Subcutaneous abdominal adipose tissue (tissue), 5 donors: ENCODE measurements at regions not wholly inside any gene's neighbourhood (a gene's known extent, or its start where the extent isn't known, plus 50 kb on each side); places are given as distances from the start of the nearest gene placed in this dataset.

Experiments
- H3K27ac ChIP-seq: one replicate; pipeline ENCODE4 v1.7.0; 2013; ENCODE audit warnings: low read depth, mild to moderate bottlenecking, inconsistent platforms, low read length, moderate library complexity
- H3K27me3 ChIP-seq, 5 donors: one replicate each; pipeline ENCODE4 v1.7.0; 2013; ENCODE audit warnings: low read length in 5 of 5, inconsistent platforms in 1 of 5; ENCODE audit not compliant: control insufficient read depth in 5 of 5, insufficient read depth in 4 of 5
- H3K36me3 ChIP-seq, 5 donors: one replicate each; pipeline ENCODE4 v1.7.0; 2013; ENCODE audit warnings: low read length in 5 of 5; ENCODE audit not compliant: control insufficient read depth in 5 of 5, insufficient read depth in 5 of 5
- H3K4me1 ChIP-seq, 5 donors: one replicate each; pipeline ENCODE4 v1.7.0; 2013; ENCODE audit warnings: low read length in 5 of 5, mild to moderate bottlenecking in 3 of 5, moderate library complexity in 1 of 5; ENCODE audit not compliant: control insufficient read depth in 5 of 5, insufficient read depth in 5 of 5
- H3K4me3 ChIP-seq, 5 donors: one replicate each; pipeline ENCODE4 v1.7.0; 2013; ENCODE audit warnings: low read length in 5 of 5, low read depth in 1 of 5
- H3K9ac ChIP-seq, 5 donors: one replicate each; pipeline ENCODE4 v1.7.0; 2013; ENCODE audit warnings: low read length in 5 of 5, mild to moderate bottlenecking in 4 of 5, moderate library complexity in 3 of 5
- H3K9me3 ChIP-seq, 5 donors: one replicate each; pipeline ENCODE4 v1.7.0; 2013; ENCODE audit warnings: low read length in 5 of 5; ENCODE audit not compliant: control insufficient read depth in 5 of 5
- donor health status: healthy.
- donor health status: healthy.
- donor health status: healthy.
- donor health status: healthy.
- donor health status: healthy.

- no peak overlapping the region for H3K9ac ChIP-seq
- H3K27ac ChIP-seq, result no peak overlapping the region
- H3K36me3 ChIP-seq, result no peaks in the 10 kb centered on the region
- H3K4me3 ChIP-seq, result no peak overlapping the region
- H3K27me3 ChIP-seq, result peaks cover 0 to 4% (median 0%) of the 10 kb centered on the region in 5 donors
- no peaks in the 10 kb centered on the region for H3K4me1 ChIP-seq
- no peaks in the 10 kb centered on the region for H3K9me3 ChIP-seq
Observed at GRCh38 chr15:91468871-91469580, 369.0 kb downstream of the SV2B start.

GRCh38 chr15:91469632-91470567, 369.8 kb downstream of the SV2B start:
- Histone ChIP-seq H3K36me3 (no peaks in the 10 kb centered on the region), H3K4me3 (no peak overlapping the region), H3K9ac (no peak overlapping the region), H3K27ac (no peak overlapping the region), H3K4me1 (no peaks in the 10 kb centered on the region), H3K9me3 (no peaks in the 10 kb centered on the region), H3K27me3 (peaks cover 0 to 4% (median 0%) of the 10 kb centered on the region in 5 donors)

- Histone ChIP-seq H3K4me1 (no peaks in the 10 kb centered on the region), H3K9me3 (no peaks in the 10 kb centered on the region), H3K4me3 (no peak overlapping the region), H3K9ac (no peak overlapping the region), H3K36me3 (no peaks in the 10 kb centered on the region), H3K27me3 (peaks cover 0 to 4% (median 0%) of the 10 kb centered on the region in 5 donors), H3K27ac (no peak overlapping the region)
Observed at GRCh38 chr15:91471468-91471867, 371.4 kb downstream of the SV2B start.

GRCh38 chr15:91472316-91472756, 372.3 kb downstream of the SV2B start:
- Histone ChIP-seq H3K27me3 (peaks cover 0 to 4% (median 0%) of the 10 kb centered on the region in 5 donors), H3K4me1 (no peaks in the 10 kb centered on the region), H3K9ac (no peak overlapping the region), H3K9me3 (no peaks in the 10 kb centered on the region), H3K4me3 (no peak overlapping the region), H3K27ac (no peak overlapping the region), H3K36me3 (no peaks in the 10 kb centered on the region)

- H3K36me3 ChIP-seq, result no peaks in the 10 kb centered on the region
- no peak overlapping the region for H3K9ac ChIP-seq
- H3K4me1 ChIP-seq, result no peaks in the 10 kb centered on the region
- no peak overlapping the region for H3K27ac ChIP-seq
- no peaks in the 10 kb centered on the region for H3K9me3 ChIP-seq
- H3K27me3 ChIP-seq, result peaks cover 0 to 3% (median 0%) of the 10 kb centered on the region in 5 donors
- no peak overlapping the region for H3K4me3 ChIP-seq
Observed at GRCh38 chr15:91473894-91474545, 374.0 kb downstream of the SV2B start.

GRCh38 chr15:91476861-91477260, 376.6 kb upstream of the SLCO3A1 start:
- H3K9ac ChIP-seq, result no peak overlapping the region
- H3K27me3 ChIP-seq, result no peaks in the 10 kb centered on the region
- no peak overlapping the region for H3K4me3 ChIP-seq
- no peak overlapping the region for H3K27ac ChIP-seq
- H3K4me1 ChIP-seq, result no peaks in the 10 kb centered on the region
- H3K9me3 ChIP-seq, result no peaks in the 10 kb centered on the region
- H3K36me3 ChIP-seq, result no peaks in the 10 kb centered on the region

GRCh38 chr15:91478717-91479191, 374.8 kb upstream of the SLCO3A1 start:
- Histone ChIP-seq H3K27me3 (no peaks in the 10 kb centered on the region), H3K36me3 (no peaks in the 10 kb centered on the region), H3K4me3 (no peak overlapping the region), H3K4me1 (no peaks in the 10 kb centered on the region), H3K9ac (no peak overlapping the region), H3K9me3 (no peaks in the 10 kb centered on the region), H3K27ac (no peak overlapping the region)

- Histone ChIP-seq H3K4me3 (no peak overlapping the region), H3K27ac (no peak overlapping the region), H3K9me3 (no peaks in the 10 kb centered on the region), H3K36me3 (no peaks in the 10 kb centered on the region), H3K4me1 (no peaks in the 10 kb centered on the region), H3K9ac (no peak overlapping the region), H3K27me3 (peaks cover 0 to 5% (median 0%) of the 10 kb centered on the region in 5 donors)
Observed at GRCh38 chr15:91480426-91480825, 373.1 kb upstream of the SLCO3A1 start.

GRCh38 chr15:91482799-91483198, 370.7 kb upstream of the SLCO3A1 start:
- Histone ChIP-seq H3K4me3 (no peak overlapping the region), H3K36me3 (no peaks in the 10 kb centered on the region), H3K4me1 (no peaks in the 10 kb centered on the region), H3K27ac (no peak overlapping the region), H3K9ac (no peak overlapping the region), H3K27me3 (peaks cover 0 to 7% (median 0%) of the 10 kb centered on the region in 5 donors), H3K9me3 (no peaks in the 10 kb centered on the region)
